Calu3 (cell line): ENCODE measurements at regions not wholly inside any gene's neighbourhood (a gene's known extent, or its start where the extent isn't known, plus 50 kb on each side); places are given as distances from the start of the nearest gene placed in this dataset.

Experiments
- BruUV-seq: library from RNA; stranded (reverse); fragments of 400-500 nt; replicated peaks from 2 replicates; lab custom pipeline; 2021; lab: Mats Ljungman, UMichigan
- CTCF ChIA-PET: fragments of 300-600 bp; sonication (Branson Sonifier 250); formaldehyde crosslinking; loops from one replicate; lab custom pipeline; 2022; ENCODE audit warnings: antibody characterized with exemption; lab: Charles Lee
- DNase-seq: peaks from one replicate; pipeline ENCODE4 v3.0.0; 2022
- H3K27ac Mint-ChIP-seq: one replicate; pipeline ENCODE4 v1.8.0; 2022; ENCODE audit warnings: mixed read lengths; ENCODE audit not compliant: unreplicated experiment
- H3K27me3 Mint-ChIP-seq: one replicate; pipeline ENCODE4 v1.8.0; 2022; ENCODE audit warnings: mixed read lengths; ENCODE audit not compliant: unreplicated experiment
- H3K36me3 Mint-ChIP-seq: one replicate; pipeline ENCODE4 v1.8.0; 2022; ENCODE audit warnings: mild to moderate bottlenecking, moderate library complexity, mixed read lengths; ENCODE audit not compliant: insufficient read depth, unreplicated experiment
- H3K4me1 Mint-ChIP-seq: one replicate; pipeline ENCODE4 v1.8.0; 2022; ENCODE audit warnings: mild to moderate bottlenecking, low read depth, mixed read lengths; ENCODE audit not compliant: unreplicated experiment
- H3K4me3 Mint-ChIP-seq: one replicate; pipeline ENCODE4 v1.8.0; 2022; ENCODE audit warnings: mild to moderate bottlenecking, low read depth, moderate library complexity, mixed read lengths; ENCODE audit not compliant: unreplicated experiment
- H3K9me3 Mint-ChIP-seq: one replicate; pipeline ENCODE4 v1.8.0; 2022; ENCODE audit warnings: low read depth, mixed read lengths; ENCODE audit not compliant: unreplicated experiment
- intact Hi-C: fragments of 100-400 bp; cut with micrococcal nuclease; formaldehyde crosslinking; loops from one replicate; pipeline ENCODE4 v1.10.0; 2022; ENCODE audit not compliant: unreplicated experiment
- TF ChIP-seq, protein P1 (sequence below): fragments of 200-600 bp; IDR thresholded peaks from one replicate; pipeline ENCODE4 v1.8.0; 2022; ENCODE audit warnings: antibody characterized with exemption; ENCODE audit not compliant: unreplicated experiment

DNA sequence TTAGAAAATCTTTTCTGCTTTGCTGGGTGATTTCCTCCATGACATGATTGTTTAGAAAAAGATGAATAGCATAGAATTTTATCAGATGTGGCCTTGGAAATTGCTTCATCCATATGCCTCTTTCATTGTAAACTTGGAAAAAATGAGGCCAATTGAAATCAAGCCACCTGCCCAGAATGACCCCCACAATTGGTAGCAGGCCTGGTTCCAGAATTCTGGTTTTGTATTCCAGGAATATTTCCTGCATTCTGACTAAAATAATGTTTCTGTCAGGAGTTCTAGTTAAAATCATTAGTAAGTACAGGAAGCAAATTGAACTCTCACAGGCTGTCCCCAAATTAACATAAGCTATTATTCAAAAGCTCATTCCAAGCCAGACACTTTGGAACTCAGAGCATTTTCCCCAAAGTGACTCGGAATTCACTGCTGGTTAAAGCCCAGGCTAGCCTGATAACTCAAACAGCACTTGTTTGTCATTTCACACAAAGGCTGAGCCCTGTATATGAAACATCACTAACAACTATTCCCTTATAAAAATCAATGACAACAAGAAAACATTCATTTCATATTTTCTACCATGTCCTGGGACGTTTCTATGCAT, 75.1 kb upstream of the ADCY2 start:
- DNase-seq, result no peak
- Mint-ChIP-seq H3K27me3 (no peaks in the 10 kb centered on the region), H3K36me3 (no peaks in the 10 kb centered on the region), H3K4me1 (no peaks in the 10 kb centered on the region), H3K9me3 (peaks cover 3% of the 10 kb centered on the region), H3K4me3 (no peak overlapping the region), H3K27ac (no peak overlapping the region)
- CTCF ChIA-PET, result no interaction called here
- BruUV-seq, result no TSS peak
- intact Hi-C loops, result no loop called here
- TF ChIP-seq, protein P1, sequence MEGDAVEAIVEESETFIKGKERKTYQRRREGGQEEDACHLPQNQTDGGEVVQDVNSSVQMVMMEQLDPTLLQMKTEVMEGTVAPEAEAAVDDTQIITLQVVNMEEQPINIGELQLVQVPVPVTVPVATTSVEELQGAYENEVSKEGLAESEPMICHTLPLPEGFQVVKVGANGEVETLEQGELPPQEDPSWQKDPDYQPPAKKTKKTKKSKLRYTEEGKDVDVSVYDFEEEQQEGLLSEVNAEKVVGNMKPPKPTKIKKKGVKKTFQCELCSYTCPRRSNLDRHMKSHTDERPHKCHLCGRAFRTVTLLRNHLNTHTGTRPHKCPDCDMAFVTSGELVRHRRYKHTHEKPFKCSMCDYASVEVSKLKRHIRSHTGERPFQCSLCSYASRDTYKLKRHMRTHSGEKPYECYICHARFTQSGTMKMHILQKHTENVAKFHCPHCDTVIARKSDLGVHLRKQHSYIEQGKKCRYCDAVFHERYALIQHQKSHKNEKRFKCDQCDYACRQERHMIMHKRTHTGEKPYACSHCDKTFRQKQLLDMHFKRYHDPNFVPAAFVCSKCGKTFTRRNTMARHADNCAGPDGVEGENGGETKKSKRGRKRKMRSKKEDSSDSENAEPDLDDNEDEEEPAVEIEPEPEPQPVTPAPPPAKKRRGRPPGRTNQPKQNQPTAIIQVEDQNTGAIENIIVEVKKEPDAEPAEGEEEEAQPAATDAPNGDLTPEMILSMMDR, result no peak

DNA sequence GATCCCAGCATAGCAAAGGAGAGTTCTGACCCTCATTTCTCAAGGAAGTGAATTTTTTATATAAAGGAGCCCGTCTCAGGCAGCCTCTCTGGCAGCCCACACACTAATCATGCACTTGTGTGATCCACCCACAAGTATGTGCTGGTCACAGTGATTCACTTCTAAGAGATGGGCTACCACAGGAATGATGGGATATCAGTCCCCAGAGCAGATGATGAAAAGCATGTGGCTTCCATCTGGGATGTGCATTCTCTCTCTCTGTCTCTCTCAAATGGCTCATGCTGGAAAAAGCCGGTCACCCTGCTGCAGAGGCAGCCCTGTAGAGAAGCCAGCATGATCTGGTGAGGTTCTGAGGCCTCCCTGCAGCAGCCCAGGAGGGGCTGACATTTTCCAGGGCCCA, 74.2 kb upstream of the ADCY2 start:
- H3K27me3 Mint-ChIP-seq, result no peaks in the 10 kb centered on the region
- no TSS peak for BruUV-seq
- DNase-seq, result no peak
- H3K4me3 Mint-ChIP-seq, result no peak overlapping the region
- no peaks in the 10 kb centered on the region for H3K36me3 Mint-ChIP-seq
- H3K9me3 Mint-ChIP-seq, result peaks cover 3% of the 10 kb centered on the region
- H3K27ac Mint-ChIP-seq, result no peak overlapping the region
- CTCF ChIA-PET, result no interaction called here
- TF ChIP-seq, protein P1, result no peak
- intact Hi-C loops, result no loop called here
- no peaks in the 10 kb centered on the region for H3K4me1 Mint-ChIP-seq

DNA sequence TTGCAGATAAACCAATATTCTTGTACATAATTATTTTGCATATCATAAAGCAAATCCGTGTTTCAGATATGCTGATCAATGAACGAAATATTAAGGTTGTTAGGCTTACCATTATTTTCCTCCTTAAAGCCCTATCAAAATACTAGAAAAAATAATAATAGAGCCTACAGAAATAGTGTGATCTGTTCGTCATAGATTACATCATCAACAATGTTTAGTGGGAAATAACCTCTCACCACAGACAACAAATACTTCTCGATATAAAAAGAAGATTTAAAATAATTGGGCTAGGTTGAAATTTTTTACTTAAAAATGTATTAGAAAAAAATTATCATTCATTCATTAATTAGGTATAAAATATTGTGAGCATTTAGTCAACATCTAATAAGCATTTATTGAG, 71.0 kb upstream of the ADCY2 start:
- intact Hi-C loops, result no loop called here
- H3K36me3 Mint-ChIP-seq, result no peaks in the 10 kb centered on the region
- BruUV-seq, result no TSS peak
- CTCF ChIA-PET, result no interaction called here
- no peaks in the 10 kb centered on the region for H3K27me3 Mint-ChIP-seq
- peaks cover 4% of the 10 kb centered on the region for H3K9me3 Mint-ChIP-seq
- H3K27ac Mint-ChIP-seq, result no peak overlapping the region
- no peak for DNase-seq
- TF ChIP-seq, protein P1, result no peak
- H3K4me1 Mint-ChIP-seq, result no peaks in the 10 kb centered on the region
- H3K4me3 Mint-ChIP-seq, result no peak overlapping the region

DNA sequence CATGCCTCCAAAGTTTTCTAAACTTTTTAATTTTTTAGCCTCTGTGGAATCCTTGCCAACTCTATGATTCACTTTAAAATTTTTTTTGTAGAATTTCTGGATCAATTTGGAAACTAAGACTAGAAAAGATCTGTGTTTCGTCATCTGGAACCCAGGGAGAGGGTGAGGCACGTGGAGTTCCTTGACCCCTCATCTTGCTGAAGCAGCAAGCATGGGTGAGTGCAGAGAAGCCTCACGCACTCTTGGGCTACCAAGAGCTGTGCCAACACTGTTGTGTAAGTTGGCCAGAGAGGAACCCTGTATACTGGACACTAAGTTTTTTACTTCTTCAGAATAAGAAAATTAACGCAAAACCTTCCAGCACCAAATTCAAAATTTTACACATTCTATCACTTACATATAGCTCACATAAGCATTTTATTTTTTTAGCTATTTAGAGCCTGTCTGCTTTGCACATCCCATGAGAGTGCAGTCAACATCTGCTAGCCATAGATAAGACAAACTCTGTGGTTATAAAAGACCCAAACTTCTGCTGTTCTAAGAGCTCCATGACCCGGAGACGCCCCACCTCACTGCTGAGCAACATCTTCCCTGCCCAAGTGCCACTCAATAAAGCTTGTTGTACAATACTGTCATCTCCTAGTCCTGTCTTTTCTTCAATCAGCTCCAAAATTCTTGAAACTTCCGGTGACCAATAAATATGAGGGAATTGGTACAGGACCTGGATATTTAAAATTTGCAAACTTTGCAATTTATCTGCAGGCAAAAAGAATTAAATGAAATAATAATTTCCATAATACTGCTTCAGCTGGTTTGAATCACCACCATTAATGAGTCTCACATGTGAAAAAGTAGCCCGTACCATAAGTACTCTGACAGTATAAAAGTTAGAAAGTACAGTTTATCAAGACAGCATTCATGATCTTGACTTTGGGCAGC, 69.7 kb upstream of the ADCY2 start:
- intact Hi-C loops, result no loop called here
- DNase-seq, result no peak
- TF ChIP-seq, protein P1, result no peak
- H3K4me3 Mint-ChIP-seq, result no peak overlapping the region
- H3K36me3 Mint-ChIP-seq, result no peaks in the 10 kb centered on the region
- CTCF ChIA-PET, result no interaction called here
- H3K27ac Mint-ChIP-seq, result no peak overlapping the region
- H3K9me3 Mint-ChIP-seq, result peaks cover 4% of the 10 kb centered on the region
- H3K4me1 Mint-ChIP-seq, result no peaks in the 10 kb centered on the region
- H3K27me3 Mint-ChIP-seq, result no peaks in the 10 kb centered on the region
- no TSS peak for BruUV-seq
